GM21786 (cell line): ENCODE measurements at regions not wholly inside any gene's neighbourhood (a gene's known extent, or its start where the extent isn't known, plus 50 kb on each side); places are given as distances from the start of the nearest gene placed in this dataset.

Experiments
- ATAC-seq: cut with Tn5 transposase; IDR thresholded peaks from one replicate; pipeline ENCODE4 v1.9.1; 2021; ENCODE audit not compliant: unreplicated experiment

- ATAC-seq = no peak
These were observed 636.1 kb downstream of the ARAP2 start for GRCh38 chr4:35608205-35608604.

GRCh38 chr4:35614120-35614519 lies 630.2 kb downstream of the ARAP2 start:
- no peak for ATAC-seq

GRCh38 chr4:35639929-35640328 lies 604.4 kb downstream of the ARAP2 start:
- ATAC-seq = no peak

GRCh38 chr4:35643661-35644060 lies 600.7 kb downstream of the ARAP2 start:
- ATAC-seq = no peak

- ATAC-seq = no peak
These were observed 599.7 kb downstream of the ARAP2 start for GRCh38 chr4:35644591-35644990.

- no peak for ATAC-seq
These were observed 595.3 kb downstream of the ARAP2 start for GRCh38 chr4:35649011-35649410.

- no peak for ATAC-seq
These were observed 594.5 kb downstream of the ARAP2 start for GRCh38 chr4:35649778-35650177.

- no peak for ATAC-seq
These were observed 592.1 kb downstream of the ARAP2 start for GRCh38 chr4:35652197-35652596.

- ATAC-seq = no peak
These were observed 590.9 kb downstream of the ARAP2 start for GRCh38 chr4:35653451-35653850.

GRCh38 chr4:35673137-35673536 lies 571.2 kb downstream of the ARAP2 start:
- ATAC-seq = no peak

- ATAC-seq = no peak
These were observed 559.6 kb downstream of the ARAP2 start for GRCh38 chr4:35684755-35685154.

GRCh38 chr4:35689870-35690269 lies 554.4 kb downstream of the ARAP2 start:
- ATAC-seq = no peak

- no peak for ATAC-seq
These were observed 554.0 kb downstream of the ARAP2 start for GRCh38 chr4:35690271-35690670.

GRCh38 chr4:35695003-35695402 lies 549.3 kb downstream of the ARAP2 start:
- no peak for ATAC-seq

GRCh38 chr4:35695421-35695820 lies 548.9 kb downstream of the ARAP2 start:
- ATAC-seq = no peak

- ATAC-seq = peak; percentile 85
These were observed 547.0 kb downstream of the ARAP2 start for GRCh38 chr4:35697210-35697736.

GRCh38 chr4:35700663-35701062 lies 543.7 kb downstream of the ARAP2 start:
- ATAC-seq = no peak

GRCh38 chr4:35709080-35709479 lies 535.2 kb downstream of the ARAP2 start:
- no peak for ATAC-seq

- no peak for ATAC-seq
These were observed 534.0 kb downstream of the ARAP2 start for GRCh38 chr4:35710343-35710742.

GRCh38 chr4:35711127-35711526 lies 533.2 kb downstream of the ARAP2 start:
- no peak for ATAC-seq

GRCh38 chr4:35723973-35724372 lies 520.3 kb downstream of the ARAP2 start:
- ATAC-seq = no peak

GRCh38 chr4:35725131-35725530 lies 519.2 kb downstream of the ARAP2 start:
- ATAC-seq = no peak

GRCh38 chr4:35730414-35730813 lies 513.9 kb downstream of the ARAP2 start:
- ATAC-seq = no peak
